ENCODE measurements at regions not wholly inside any gene's neighbourhood (a gene's known extent, or its start where the extent isn't known, plus 50 kb on each side); places are given as distances from the start of the nearest gene placed in this dataset.
A peak's percentile ranks its signal among the peaks of the same experiment; 100 is the strongest.
"Not testable (repeated sequence)": the region's sequence is repeated elsewhere in the genome, so short reads cannot be mapped to it uniquely, and the experiment has no call there.

DNA sequence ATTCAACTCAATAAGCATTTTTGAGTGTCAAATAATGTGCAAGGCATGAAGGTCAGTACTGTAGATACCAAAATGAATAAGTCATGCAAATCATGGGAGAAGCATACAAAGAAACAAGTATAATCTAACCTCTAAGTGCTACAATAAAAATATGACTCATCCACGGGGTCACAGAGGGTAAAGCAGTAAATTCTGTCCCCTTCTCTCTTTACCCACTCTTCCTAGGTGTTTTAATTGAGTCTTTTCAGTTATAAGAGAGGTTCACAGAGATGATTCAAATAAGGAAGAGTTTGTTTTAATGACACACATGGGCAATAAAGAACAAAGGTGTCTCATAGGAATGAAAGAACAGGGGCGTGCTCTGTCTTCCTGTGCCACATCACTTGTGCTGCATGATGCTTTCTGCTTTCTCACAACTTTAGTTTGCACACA lies 71.5 kb upstream of the DAAM1 start:
- DNase-seq (ENCODE audit: low read depth), result peak; percentile 78

DNA sequence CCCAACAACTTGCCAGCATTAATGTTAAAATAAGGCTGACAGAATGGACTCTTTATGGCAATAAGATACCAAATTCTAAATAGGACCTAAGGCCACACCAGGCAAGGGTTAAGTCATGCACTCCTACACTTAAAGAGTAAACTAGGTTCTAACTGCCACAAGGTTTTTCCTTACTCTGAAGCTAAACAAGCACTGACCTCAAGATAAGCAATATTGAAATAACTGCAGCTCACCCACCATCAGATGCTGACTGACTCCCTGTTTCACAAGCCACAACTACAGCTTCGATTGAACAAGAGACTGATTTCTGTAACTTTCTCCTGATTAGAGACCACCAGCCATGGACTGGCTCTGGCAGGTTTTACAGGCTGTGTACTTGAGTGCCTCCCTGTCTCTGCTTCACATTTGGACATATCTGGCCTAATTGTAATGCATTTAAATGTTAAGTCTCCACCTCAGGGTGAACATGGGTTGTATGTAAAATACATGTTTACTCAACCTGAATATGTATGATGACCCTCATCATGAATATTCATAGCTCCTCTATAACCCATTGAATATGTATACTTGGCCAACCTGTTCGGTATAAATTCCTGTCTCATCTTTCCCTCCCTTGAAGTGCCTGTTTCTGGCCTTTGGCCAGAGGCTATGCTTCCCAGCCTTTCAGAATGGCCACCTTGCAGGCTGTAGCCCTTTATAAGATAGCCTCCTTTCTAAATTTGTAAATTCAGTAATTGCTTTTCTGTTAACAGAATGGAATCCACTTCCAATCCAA lies 70.5 kb upstream of the DAAM1 start:
- DNase-seq (ENCODE audit: low read depth), result no peak

DNA sequence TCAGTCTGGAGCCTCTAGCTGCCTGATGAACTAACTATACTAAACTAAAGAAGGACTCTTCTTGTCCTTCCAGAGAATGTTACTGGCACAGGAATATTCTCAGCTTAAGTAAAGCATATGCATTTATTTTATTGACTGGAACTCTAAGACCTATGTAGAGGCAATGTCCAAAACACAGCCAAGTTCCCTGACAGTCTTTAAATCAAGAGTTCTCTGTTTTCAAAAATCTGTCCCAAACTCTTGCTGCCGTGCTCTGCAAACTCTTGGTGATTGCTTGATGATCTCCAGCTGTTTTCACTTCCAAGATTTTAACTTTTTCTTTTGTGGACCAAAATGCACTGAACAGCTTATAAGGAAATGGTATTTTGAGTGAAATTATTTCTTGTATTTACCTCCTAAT lies 67.5 kb upstream of the DAAM1 start:
- no peak for DNase-seq (ENCODE audit: low read depth)

DNA sequence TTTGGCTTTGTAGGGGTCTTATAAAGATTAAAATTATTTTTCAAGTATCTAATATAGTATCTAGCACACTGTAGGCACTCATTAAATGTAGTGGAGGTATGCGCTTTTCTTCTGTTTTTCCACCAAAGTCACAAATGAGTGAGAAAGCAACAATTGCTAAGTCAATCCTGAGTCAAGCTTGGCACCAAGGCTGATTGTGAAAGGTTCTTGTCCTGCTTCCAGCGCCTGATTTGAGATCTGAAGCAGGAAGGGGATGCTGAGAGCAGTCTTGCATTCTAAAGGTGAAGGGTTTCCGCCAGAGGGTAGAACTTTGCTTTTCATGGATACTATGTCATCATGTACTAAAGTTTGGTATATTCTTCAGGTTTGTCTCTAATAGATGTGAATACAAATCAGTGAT lies 64.9 kb upstream of the DAAM1 start:
- DNase-seq (ENCODE audit: low read depth), result no peak

DNA sequence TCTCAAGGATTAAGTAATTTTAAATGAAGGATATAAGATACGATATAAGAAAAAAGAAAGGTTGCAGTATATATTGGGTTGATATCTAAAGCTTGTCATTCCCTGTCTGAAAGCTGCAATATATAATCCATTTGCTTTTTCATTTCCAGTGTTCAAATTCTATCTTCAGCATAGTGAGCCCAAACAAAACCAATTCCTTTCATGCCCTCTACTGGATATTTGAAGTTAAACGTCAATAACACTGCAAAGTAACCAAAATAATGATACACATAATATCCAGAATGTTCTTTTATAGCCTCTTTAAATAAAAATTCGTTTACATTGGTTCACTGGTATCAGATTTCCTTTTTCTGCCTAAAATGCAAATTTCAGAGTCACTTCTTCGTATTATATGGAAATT lies 64.5 kb upstream of the DAAM1 start:
- DNase-seq (ENCODE audit: low read depth), result peak; percentile 48

DNA sequence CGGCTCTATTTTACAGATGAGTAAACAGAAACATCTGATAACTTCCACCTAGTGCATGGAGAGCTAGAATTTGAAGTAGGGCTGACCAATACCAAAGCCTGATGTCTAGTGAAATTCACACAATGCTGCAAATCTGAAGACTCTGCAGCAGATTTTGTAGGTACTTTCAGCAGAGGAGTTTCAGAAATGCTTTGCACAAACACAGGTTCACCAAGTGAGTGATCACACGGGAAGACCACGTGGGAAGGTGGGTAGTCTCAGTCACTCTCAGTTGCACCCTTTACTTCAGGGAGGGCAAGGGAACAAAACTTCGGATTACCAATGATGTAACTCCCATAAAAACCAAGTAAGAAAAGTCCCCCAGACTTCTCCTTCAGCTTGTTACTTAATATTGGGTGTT lies 63.3 kb upstream of the DAAM1 start:
- DNase-seq (ENCODE audit: low read depth), result no peak

DNA sequence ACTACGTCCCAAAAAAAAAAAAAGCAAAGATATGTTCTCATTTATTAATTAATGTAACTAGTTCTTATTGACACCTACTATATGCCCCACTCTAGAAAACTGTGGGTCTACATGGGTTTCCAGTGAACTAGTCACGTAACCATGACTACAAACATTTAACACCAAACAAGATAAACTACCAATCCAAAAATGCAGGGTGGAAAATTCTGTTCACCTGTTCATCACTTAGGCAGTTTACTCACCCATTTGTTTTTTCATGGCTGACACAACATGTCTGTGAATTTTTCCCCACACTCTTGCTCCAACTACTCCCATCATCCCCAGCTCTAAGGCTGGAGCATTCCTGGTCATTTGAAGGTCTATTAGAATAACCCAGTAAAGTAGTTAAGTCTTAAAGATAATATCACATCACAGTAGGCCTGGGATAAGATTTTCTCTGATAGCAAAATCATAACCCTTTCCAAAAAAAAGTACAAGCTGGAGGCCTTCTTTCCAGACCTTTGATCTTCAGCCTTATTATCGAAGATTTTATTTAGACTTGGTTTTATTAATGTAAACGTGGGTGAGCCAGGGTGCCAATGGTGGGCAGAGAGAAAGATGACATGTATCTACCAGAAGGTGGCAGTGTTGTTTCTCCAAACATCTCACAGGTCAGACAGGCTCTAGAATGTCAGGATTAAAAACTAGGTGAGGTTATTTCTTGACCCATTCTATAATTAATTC lies 61.6 kb upstream of the DAAM1 start:
- peak; percentile 71 for DNase-seq (ENCODE audit: low read depth)

DNA sequence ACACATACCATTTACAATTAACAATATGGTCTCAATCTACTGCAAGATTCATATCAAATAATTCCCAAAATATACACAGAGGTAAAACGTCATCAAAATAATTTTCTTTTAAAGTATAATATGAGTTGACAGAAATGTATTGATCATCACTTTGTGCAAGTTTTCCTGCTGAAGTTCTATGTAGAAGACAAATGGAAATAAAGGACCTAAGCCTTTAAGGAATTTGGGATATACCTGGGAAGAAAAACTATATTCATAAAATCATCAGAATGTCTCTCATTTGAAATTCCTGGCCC lies 61.1 kb upstream of the DAAM1 start:
- no peak for DNase-seq (ENCODE audit: low read depth)

DNA sequence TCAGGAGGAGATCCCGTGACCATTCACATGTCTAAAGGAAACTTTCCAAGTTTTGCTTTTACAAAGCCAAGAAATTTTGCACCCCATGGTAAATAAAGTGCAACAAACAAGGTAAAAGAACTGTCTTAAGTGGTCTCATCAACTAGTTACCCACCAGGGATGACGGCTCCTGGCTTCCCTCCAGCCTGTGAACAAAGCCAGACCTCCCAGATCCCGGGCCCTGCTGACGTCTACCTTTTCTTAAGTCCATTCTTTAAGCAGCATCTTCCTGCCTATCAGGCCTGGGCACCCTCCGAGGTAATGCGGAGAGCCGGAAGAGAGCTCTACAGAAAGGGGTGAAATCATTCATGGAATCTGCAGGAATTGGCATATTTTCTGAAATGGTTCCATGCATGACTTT lies 58.0 kb upstream of the DAAM1 start:
- no peak for DNase-seq (ENCODE audit: low read depth)

DNA sequence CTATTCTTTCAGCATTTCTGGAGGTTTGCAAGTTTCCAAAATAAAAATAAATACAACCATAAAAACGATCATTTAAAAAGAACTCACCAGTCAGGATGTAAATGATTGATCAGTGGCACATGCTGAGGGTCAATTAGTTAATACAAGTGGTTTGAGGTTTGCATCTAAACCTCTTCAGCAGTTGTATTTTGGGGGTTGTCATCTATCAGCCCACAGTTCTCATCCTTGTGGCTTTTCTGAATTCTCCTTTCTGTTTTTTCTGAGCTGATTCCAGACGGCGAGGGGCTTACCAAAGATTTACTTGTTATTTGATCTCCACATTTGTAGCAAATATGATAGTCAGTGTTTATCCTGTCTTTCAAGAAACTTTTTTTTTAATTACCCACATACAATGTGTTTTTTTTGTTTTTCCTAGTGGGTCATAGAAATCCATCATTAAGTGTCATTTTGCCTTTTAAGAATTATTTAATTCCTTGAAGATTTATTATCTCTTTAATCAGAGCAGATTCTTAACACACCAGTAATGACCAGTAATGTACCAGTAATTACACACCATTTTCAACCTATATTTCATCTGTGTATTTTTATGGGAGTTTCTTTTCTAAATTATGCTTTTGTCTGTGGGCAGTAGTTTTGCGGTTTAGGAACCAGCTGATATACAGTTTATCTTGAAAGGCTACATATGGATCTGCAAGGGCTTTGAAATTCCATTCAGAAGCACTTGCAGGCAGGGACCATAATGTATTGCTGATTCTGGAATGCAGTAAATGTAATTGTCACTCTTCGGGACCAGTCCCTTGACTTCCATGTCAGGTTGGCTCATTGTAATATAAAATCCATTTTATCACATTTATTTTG lies 56.3 kb upstream of the DAAM1 start:
- no peak for DNase-seq (ENCODE audit: low read depth)

DNA sequence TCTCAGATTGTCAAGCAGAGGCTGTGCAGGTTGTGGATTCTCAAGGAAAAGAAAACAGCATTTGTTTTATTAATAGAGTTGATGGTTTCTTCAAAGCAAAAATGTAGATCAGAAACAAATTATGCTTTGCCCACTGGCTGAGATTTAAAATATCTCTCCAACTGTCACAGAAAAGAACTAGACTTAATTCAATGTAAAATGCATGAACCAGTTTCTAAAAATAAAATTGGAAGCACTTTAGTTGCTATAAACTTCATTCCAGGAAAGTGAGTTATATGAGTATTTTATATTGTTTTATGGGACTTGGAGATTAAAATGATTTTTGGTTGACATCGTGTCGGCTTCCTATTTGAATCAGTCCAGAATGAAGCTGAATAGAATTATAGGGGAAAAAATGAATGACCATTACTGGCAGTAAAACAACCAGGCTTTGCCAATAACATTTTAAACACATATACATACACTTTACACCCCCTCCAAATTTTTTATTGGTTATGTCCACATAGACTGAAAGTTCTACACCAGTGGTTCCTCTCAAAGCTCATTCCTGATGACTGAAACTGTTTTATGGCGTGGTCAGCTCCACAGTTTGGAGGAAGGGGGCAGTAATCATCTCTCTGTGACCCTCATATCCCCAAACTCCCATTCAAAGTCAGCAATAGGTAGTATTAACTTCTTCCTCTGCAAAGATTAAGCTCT lies 55.5 kb upstream of the DAAM1 start:
- no peak for DNase-seq (ENCODE audit: low read depth)

DNA sequence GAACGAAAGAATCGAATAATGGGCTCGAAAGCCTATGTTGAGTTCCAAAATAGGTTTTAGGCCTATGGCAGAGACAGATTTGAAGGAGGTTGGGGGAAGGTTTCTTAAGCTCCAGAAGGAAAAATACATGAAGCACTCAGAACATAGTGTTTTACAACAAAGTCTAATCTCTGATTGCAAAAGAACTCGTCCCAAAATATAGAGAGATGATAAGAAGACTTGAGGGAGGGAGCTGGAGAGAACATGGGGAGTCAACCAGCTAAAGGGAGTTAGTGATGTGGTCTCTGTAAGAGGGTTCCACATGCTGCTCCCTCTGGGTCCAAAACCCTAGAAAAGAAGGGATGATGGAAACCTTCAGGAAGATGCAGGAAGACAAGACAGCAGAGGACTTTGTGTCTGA lies 54.8 kb upstream of the DAAM1 start:
- DNase-seq (ENCODE audit: low read depth), result no peak

DNA sequence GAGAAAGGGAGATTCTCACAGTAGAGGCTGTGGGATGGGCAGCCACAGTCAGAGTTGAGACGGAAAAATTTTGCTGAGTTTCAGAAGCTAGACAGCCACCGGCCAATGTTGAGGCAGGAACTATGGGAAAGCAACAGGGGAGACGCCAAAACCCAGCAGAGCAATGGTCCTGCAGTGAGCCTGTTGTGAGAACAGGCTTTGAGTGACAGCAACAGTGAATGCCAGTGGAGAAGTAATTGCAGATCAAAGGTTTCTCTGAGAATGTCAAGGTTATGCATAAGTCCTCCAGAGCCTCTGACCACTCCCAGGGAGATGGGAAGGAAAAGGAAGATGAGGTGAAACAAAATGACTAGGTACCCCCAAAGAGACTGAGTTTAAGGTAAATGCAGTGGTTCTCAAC lies 54.2 kb upstream of the DAAM1 start:
- no peak for DNase-seq (ENCODE audit: low read depth)

DNA sequence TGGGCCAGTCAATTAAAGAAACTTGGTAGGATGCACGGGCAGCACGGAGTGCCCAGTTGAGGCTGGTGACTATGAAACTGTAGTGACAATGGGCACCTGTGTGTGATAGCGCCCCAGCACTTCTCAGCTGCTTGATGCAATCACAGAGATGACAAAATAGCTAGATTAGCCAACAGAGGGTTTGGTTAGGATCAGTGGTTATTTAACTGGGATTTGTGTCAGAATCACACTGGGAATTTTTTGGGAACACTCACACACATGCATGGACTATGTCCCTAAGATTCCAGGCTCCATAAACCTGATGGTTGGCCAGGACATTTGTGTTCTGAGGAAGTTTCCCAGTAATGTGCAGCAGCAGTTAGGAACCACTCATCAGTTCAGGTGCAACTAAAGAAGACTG lies 51.2 kb upstream of the DAAM1 start:
- DNase-seq (ENCODE audit: low read depth), result no peak

DNA sequence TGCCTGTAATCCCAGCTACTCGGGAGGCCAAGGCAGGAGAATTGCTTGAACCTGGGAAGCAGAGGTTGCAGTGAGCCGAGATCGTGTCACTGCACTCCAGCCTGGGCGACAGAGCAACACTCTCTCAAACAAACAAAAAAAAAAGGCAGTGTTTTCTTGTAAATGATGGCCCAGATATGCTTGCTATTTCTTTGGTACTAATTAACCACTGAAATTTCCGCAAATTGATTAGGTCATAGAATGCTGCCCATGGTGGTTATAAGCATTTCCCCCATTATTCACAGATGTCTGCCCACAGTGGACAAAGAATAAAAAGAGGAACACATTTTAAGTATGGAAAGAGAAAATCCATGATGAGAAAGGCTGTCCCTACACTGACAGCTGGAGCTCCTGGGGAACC lies 49.9 kb upstream of the DAAM1 start:
- DNase-seq (ENCODE audit: low read depth), result not testable (repeated sequence)

All from EH (cell line).